GM12878 (cell line): ENCODE measurements at regions not wholly inside any gene's neighbourhood (a gene's known extent, or its start where the extent isn't known, plus 50 kb on each side); places are given as distances from the start of the nearest gene placed in this dataset.

ENCODE experiments used
- ATAC-seq: fragments of 200-7000 bp; cut with Tn5 transposase; 3 replicates; pipeline ENCODE4 v1.9.1; 2020; ENCODE audit warnings: mild to moderate bottlenecking, moderate library complexity
- BruUV-seq: library from RNA; stranded (reverse); fragments of 400-500 nt; replicated peaks from 2 replicates; lab custom pipeline; 2021; lab: Mats Ljungman, UMichigan
- CTCF ChIA-PET: fragments of 300-600 bp; sonication (Branson Sonifier 250); formaldehyde crosslinking; extraction: SDS; loops from one replicate; lab custom pipeline; 2021; ENCODE audit warnings: inconsistent platforms; lab: Yijun Ruan, JAX
- POLR2A ChIA-PET: fragments of 350-600 bp; formaldehyde crosslinking; extraction: SDS; loops from one replicate; lab custom pipeline; 2021; ENCODE audit warnings: inconsistent platforms; lab: Charles Lee
- RAD21 ChIA-PET: fragments of 300-600 bp; sonication (Branson Sonifier 250); formaldehyde crosslinking; loops from one replicate; lab custom pipeline; 2023; ENCODE audit warnings: antibody characterized with exemption; ENCODE audit not compliant: unreplicated experiment; lab: Charles Lee
- SMC1A ChIA-PET: fragments of 300-600 bp; sonication (Branson Sonifier 250); formaldehyde crosslinking; loops from one replicate; lab custom pipeline; 2023; ENCODE audit not compliant: unreplicated experiment, uncharacterized antibody; lab: Charles Lee
- DNase-seq: peaks from one replicate; pipeline ENCODE4 v3.0.0-alpha.2; 2011; ENCODE audit warnings: low read depth, low spot score
- FAIRE-seq: peaks from 3 replicates; lab custom pipeline; 2011; peaks lifted over from hg19 to GRCh38; lab: Jason Lieb, UNC
- H2AFZ ChIP-seq: 2 replicates; pipeline ENCODE4 v1.6.0; 2011; ENCODE audit warnings: low read depth, low read length, control low read depth; ENCODE audit not compliant: control insufficient read depth
- H3K27ac ChIP-seq: 2 replicates; pipeline ENCODE4 v1.5.1; 2011; ENCODE audit warnings: control low read depth; ENCODE audit not compliant: control insufficient read depth, insufficient read depth
- H3K27me3 ChIP-seq, 2 experiments: replicated peaks in 1 of 2; 2 replicates each; pipeline versions ENCODE4 v1.6.0 to v1.6.1; 2011; ENCODE audit warnings: low read length in 1 of 2; ENCODE audit not compliant: control insufficient read depth in 2 of 2, insufficient read depth in 2 of 2
- H3K36me3 ChIP-seq, 2 experiments: 2 replicates each; pipeline ENCODE4 v1.5.1; 2011; ENCODE audit warnings: low read length in 1 of 2; ENCODE audit not compliant: control insufficient read depth in 2 of 2, insufficient read depth in 2 of 2
- H3K4me1 ChIP-seq: 2 replicates; pipeline ENCODE4 v1.6.1; 2011; ENCODE audit warnings: mild to moderate bottlenecking, low read length, moderate library complexity, mixed read lengths; ENCODE audit not compliant: control insufficient read depth, insufficient read depth
- H3K4me2 ChIP-seq: 2 replicates; pipeline ENCODE4 v1.6.0; 2011; ENCODE audit warnings: control low read depth; ENCODE audit not compliant: control insufficient read depth, insufficient read depth
- H3K4me3 ChIP-seq: fragments of 200-600 bp; sonication (generic); 2 replicates; pipeline ENCODE4 v1.5.1; 2016
- H3K79me2 ChIP-seq: 2 replicates; pipeline ENCODE4 v1.6.0; 2011; ENCODE audit warnings: low read length; ENCODE audit not compliant: control insufficient read depth, insufficient read depth
- H3K9ac ChIP-seq: 2 replicates; pipeline ENCODE4 v1.8.0; 2011; ENCODE audit warnings: low read length, control low read depth, mixed read lengths; ENCODE audit not compliant: control insufficient read depth, insufficient read depth
- H3K9me3 ChIP-seq: replicated peaks from 3 replicates; pipeline ENCODE4 v1.5.1; 2011; ENCODE audit warnings: mild to moderate bottlenecking, low read length; ENCODE audit not compliant: control insufficient read depth, insufficient read depth
- H4K20me1 ChIP-seq: 2 replicates; pipeline ENCODE4 v1.6.0; 2011; ENCODE audit not compliant: control insufficient read depth, insufficient read depth
- CEBPB ChIP-seq, 2 experiments: fragments of 150-350 bp in 1 of 2; IDR thresholded peaks; 2 replicates each; pipeline ENCODE4 v1.6.1; 2012 to 2014; ENCODE audit warnings: low read depth in 2 of 2, low read length in 2 of 2, borderline replicate concordance in 1 of 2, inconsistent platforms in 1 of 2
- CREB1 ChIP-seq: IDR thresholded peaks from 2 replicates; pipeline ENCODE4 v1.6.1; 2012; ENCODE audit warnings: low read depth, mild to moderate bottlenecking, inconsistent platforms
- DPF2 ChIP-seq: fragments of 450-650 bp; IDR thresholded peaks from 2 replicates; pipeline ENCODE4 v1.6.1; 2017; ENCODE audit warnings: mild to moderate bottlenecking
- HCFC1 ChIP-seq: fragments of 150-350 bp; IDR thresholded peaks from 2 replicates; pipeline ENCODE4 v1.6.1; 2014; ENCODE audit warnings: low read length
- HDAC6 ChIP-seq: fragments of 200-600 bp; sonication (generic); IDR thresholded peaks from one replicate; pipeline ENCODE4 v1.8.0; 2017; ENCODE audit warnings: antibody characterized with exemption; ENCODE audit not compliant: unreplicated experiment
- MEF2A ChIP-seq: IDR thresholded peaks from 2 replicates; pipeline ENCODE4 v1.6.1; 2011; ENCODE audit warnings: low read depth, mild to moderate bottlenecking, low read length, moderate library complexity; ENCODE audit not compliant: insufficient read depth
- MYB ChIP-seq: fragments of 150-350 bp; IDR thresholded peaks from 2 replicates; pipeline ENCODE4 v1.6.1; 2014; ENCODE audit warnings: mild to moderate bottlenecking, low read depth, low read length, borderline replicate concordance
- POLR2AphosphoS5 ChIP-seq: IDR thresholded peaks from 2 replicates; pipeline ENCODE4 v1.6.1; 2011; ENCODE audit warnings: mild to moderate bottlenecking, low read length, inconsistent platforms
- SMAD1 ChIP-seq: fragments of 450-650 bp; IDR thresholded peaks from 2 replicates; pipeline ENCODE4 v1.6.1; 2018; ENCODE audit warnings: mild to moderate bottlenecking, low read depth; ENCODE audit not compliant: partially characterized antibody
- SP1 ChIP-seq: IDR thresholded peaks from one replicate; pipeline ENCODE4 v1.6.1; 2011; ENCODE audit warnings: low read depth, low read length
- STAT3 ChIP-seq: IDR thresholded peaks from 2 replicates; pipeline ENCODE4 v1.6.1; 2011; ENCODE audit warnings: low read depth, low read length, improper control_type of control experiment
- ZNF687 ChIP-seq: fragments of 450-650 bp; IDR thresholded peaks from 2 replicates; pipeline ENCODE4 v1.6.1; 2017; ENCODE audit warnings: mild to moderate bottlenecking, moderate library complexity
- WGBS: methylation state at CpG from one replicate; pipeline ENCODE4 v1.1.6; 2016; ENCODE audit warnings: low lambda C conversion rate; ENCODE audit not compliant: insufficient replicate concordance, insufficient coverage; ENCODE audit errors: missing lambda C conversion rate; 5-methylcytosine and 5-hydroxymethylcytosine counted together
- in situ Hi-C: fragments of 300-500 bp; cut with MboI; formaldehyde crosslinking; loops from 9 replicates; pipeline ENCODE4 v1.14.3; 2018; ENCODE audit warnings: mixed read lengths
- intact Hi-C: fragments of 100-400 bp; cut with micrococcal nuclease; formaldehyde crosslinking; loops from one replicate; pipeline ENCODE4 v1.14.2; 2022; ENCODE audit not compliant: unreplicated experiment

- H2AFZ ChIP-seq = no peak overlapping the region
- no peaks in the 10 kb centered on the region for H3K36me3 ChIP-seq
- TF ChIP-seq DPF2 (no peak), MEF2A (no peak), HCFC1 (no peak), POLR2AphosphoS5 (no peak), STAT3 (no peak), SMAD1 (no peak), HDAC6 (no peak), CEBPB (IDR thresholded peaks at IDR 0.05; ENCODE audit: borderline replicate concordance in 1 of 2, low read depth in 2 of 2, low read length in 2 of 2) (no peak), SP1 (no peak)
- H3K27ac ChIP-seq = no peak overlapping the region
- no peak for ATAC-seq
- RAD21 ChIA-PET = no interaction called here
- H4K20me1 ChIP-seq = no peaks in the 10 kb centered on the region
- no peaks in the 10 kb centered on the region for H3K27me3 ChIP-seq
- H3K9ac ChIP-seq = no peak overlapping the region
- BruUV-seq = no TSS peak
- POLR2A ChIA-PET = no interaction called here
- FAIRE-seq = no peak
- WGBS = 51% methylated on average over 5 of the region's 5 CpGs
- intact Hi-C loops (no loop called here), in situ Hi-C loops (no loop called here)
- no peaks in the 10 kb centered on the region; the same call in 2 of the 3 replicates for H3K9me3 ChIP-seq
- H3K4me1 ChIP-seq = no peaks in the 10 kb centered on the region
- no peaks in the 10 kb centered on the region for H3K79me2 ChIP-seq
- CTCF ChIA-PET = no interaction called here
- no peak overlapping the region for H3K4me3 ChIP-seq
- no peak overlapping the region for H3K4me2 ChIP-seq
- no peak for DNase-seq
- SMC1A ChIA-PET = no interaction called here
Observed at GRCh38 chr7:98758157-98758556, 111.7 kb downstream of the TMEM130 start.

GRCh38 chr7:98760201-98760651 is 109.6 kb downstream of the TMEM130 start:
- SMC1A ChIA-PET = interaction anchor here (1.3 kb wide), 1 partner anchor 28 kb away, joined by 3 read pairs; no protein-coding TSS in a partner anchor
- in situ Hi-C loops = no loop called here
- Histone ChIP-seq H2AFZ (no peak overlapping the region), H3K79me2 (no peaks in the 10 kb centered on the region), H3K36me3 (no peaks in the 10 kb centered on the region), H3K9me3 (no peaks in the 10 kb centered on the region; the same call in 2 of the 3 replicates), H3K27me3 (no peaks in the 10 kb centered on the region), H3K4me2 (no peak overlapping the region), H3K4me3 (no peak overlapping the region), H3K27ac (no peak overlapping the region), H3K4me1 (no peaks in the 10 kb centered on the region), H4K20me1 (no peaks in the 10 kb centered on the region), H3K9ac (no peak overlapping the region)
- DNase-seq (no peak), ATAC-seq (no peak), FAIRE-seq (no peak)
- TF ChIP-seq MYB = no peak
- no peak for TF ChIP-seq CREB1
- TF ChIP-seq ZNF687 = no peak
- CTCF ChIA-PET = interaction anchor here (0.9 to 1.2 kb wide), 2 partner anchors 14 to 73 kb away, joined by 3 to 5 read pairs; no protein-coding TSS in a partner anchor
- POLR2A ChIA-PET = interaction anchor here (0.7 kb wide), 1 partner anchor 286 kb away, joined by 3 read pairs; no protein-coding TSS in a partner anchor
- no TSS peak for BruUV-seq
- RAD21 ChIA-PET = no interaction called here
- WGBS = 17% methylated on average over 8 of the region's 8 CpGs
- intact Hi-C loops = no loop called here
